ENCODE measurements at regions not wholly inside any gene's neighbourhood (a gene's known extent, or its start where the extent isn't known, plus 50 kb on each side); places are given as distances from the start of the nearest gene placed in this dataset.

DNA sequence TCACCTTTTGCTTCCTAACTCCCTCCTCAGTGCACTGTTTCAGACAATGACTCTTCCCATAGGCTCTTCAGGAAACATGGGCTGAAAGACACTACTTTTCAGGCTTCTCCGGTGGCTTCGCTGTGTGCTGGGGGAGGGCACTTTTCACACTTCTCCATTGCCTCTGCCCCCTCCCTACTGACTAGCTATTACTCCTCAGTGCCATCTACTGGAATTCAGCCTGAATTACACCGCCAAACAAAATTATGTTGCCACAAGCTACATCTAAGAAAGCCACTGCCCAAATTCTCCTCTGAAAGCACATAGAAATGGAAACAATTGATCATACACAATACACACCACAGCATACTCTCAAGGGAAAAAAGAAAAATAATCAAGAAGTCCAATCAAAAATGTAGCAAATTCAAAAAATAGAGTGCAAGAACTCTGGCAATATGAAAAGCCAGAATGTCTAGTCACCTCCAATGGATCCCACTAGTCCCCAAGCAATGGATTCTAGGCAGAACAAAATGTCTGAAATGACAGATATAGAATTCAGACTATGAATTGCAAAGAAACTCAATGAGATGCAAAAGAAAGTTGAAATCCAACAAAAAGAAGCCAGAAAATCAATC is 1139.4 kb upstream of the GYPC start:
- peak; percentile 69 for TF ChIP-seq CTCF (IDR thresholded peaks at IDR 0.05; ENCODE audit: borderline replicate concordance, insufficient read depth, low read depth, low read length)
- H3K4me3 ChIP-seq (ENCODE audit: low read depth, low read length) = no peak overlapping the region

DNA sequence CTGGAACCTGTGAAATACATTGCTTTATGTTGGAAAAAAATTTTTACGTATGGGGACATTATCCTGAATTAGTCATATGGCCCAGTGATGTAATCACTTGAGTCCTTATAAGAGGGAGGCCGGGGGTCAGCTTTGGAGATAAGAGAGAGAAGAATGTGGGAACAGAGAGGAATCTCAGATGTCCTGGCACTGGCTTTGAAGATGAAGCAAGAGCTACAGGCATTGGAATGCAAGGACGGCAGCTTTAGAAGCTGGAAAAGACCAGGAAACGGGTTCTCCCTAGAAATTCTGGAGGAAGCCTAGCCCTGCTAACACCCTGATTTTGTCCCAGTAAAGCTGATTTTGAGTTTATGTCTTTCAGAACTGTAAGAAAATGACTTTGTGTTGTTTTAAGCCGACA is 1129.9 kb upstream of the GYPC start:
- TF ChIP-seq CTCF (IDR thresholded peaks at IDR 0.05; ENCODE audit: borderline replicate concordance, insufficient read depth, low read depth, low read length) = no peak
- no peak overlapping the region for H3K4me3 ChIP-seq (ENCODE audit: low read depth, low read length)

DNA sequence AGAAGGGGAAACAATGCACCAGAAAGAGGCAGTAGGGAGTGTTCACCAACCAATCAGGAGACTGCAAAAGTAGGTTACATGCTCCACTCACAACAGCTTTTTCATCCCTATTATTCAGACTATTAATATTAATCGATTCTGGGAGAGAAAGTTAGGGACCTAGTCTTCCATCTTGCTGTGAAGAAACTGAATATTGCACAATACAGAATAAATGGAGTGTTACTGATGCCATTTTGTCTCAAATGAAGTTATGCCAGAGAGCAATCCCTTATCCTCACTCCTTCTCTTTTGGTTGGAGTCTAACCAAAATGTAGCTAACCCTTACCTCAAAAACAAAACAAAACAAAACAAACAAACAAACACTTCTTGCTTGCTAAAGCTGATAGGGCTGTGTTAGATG is 1120.9 kb upstream of the GYPC start:
- TF ChIP-seq CTCF (IDR thresholded peaks at IDR 0.05; ENCODE audit: borderline replicate concordance, insufficient read depth, low read depth, low read length) = no peak
- H3K4me3 ChIP-seq (ENCODE audit: low read depth, low read length) = no peak overlapping the region

GRCh38 chr2:125543968-125544514 is 1111.9 kb upstream of the GYPC start:
- no peak for TF ChIP-seq CTCF (IDR thresholded peaks at IDR 0.05; ENCODE audit: borderline replicate concordance, insufficient read depth, low read depth, low read length)
- no peak overlapping the region for H3K4me3 ChIP-seq (ENCODE audit: low read depth, low read length)

DNA sequence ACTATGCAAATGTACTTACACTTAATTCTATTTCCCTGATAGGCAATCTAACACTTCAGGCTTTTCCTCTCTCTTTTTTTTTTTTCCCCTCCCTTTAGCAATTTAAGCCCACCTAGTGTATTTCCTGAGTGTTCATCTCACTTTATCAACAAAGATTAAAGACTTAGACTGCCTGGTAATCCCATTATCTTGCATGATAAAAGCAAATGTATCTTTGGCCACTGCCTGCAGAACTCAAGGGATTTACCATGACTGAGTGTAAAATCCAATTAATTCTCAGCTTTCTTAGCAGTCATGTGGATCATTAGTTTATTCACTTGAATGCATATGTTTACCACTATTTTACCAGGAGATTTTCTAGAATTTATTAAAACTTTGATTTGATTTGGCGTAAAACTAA is 1102.2 kb upstream of the GYPC start:
- TF ChIP-seq CTCF (IDR thresholded peaks at IDR 0.05; ENCODE audit: borderline replicate concordance, insufficient read depth, low read depth, low read length) = no peak
- H3K4me3 ChIP-seq (ENCODE audit: low read depth, low read length) = no peak overlapping the region

- no peak for TF ChIP-seq CTCF (IDR thresholded peaks at IDR 0.05; ENCODE audit: borderline replicate concordance, insufficient read depth, low read depth, low read length)
- H3K4me3 ChIP-seq (ENCODE audit: low read depth, low read length) = no peak overlapping the region
These were observed 1101.0 kb upstream of the GYPC start for GRCh38 chr2:125554956-125555355.

DNA sequence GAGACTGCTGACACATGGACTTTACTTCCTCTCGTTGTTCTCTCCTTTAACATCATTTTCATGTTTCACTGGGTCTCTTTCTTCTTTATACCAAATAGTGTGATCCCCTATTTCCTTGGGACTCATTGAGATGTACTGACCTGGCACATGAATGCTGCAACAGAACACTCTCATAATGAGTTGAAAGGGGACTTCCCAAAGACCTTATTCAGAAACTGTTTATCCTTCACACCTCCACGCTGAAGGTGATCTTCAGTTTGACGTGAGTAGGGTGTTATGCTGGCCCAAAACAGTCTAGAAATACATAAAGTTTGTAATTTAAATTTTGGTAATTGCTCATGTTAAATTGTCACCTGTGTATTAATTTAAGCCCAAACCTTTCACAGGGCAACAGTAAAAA is 1096.8 kb upstream of the GYPC start:
- no peak for TF ChIP-seq CTCF (IDR thresholded peaks at IDR 0.05; ENCODE audit: borderline replicate concordance, insufficient read depth, low read depth, low read length)

More for the DNA sequence above, 1096.8 kb upstream of the GYPC start:
- H3K4me3 ChIP-seq (ENCODE audit: low read depth, low read length) = no peak overlapping the region
